T-helper 1 cell treated with Interleukin-12 subunit alpha and Interleukin-12 subunit beta and Interleukin-4 antibody, amounts not matched to agents 30 ng/mL and 1 ng/mL, for 36 hours (primary cell): ENCODE measurements at regions not wholly inside any gene's neighbourhood (a gene's known extent, or its start where the extent isn't known, plus 50 kb on each side); places are given as distances from the start of the nearest gene placed in this dataset.

Source experiments
- intact Hi-C: fragments of 100-400 bp; cut with micrococcal nuclease; formaldehyde crosslinking; loops from one replicate; pipeline ENCODE4 v1.15.1; 2024

GRCh38 chr13:75061909-75062308 is 420.1 kb downstream of the TBC1D4 start:
- intact Hi-C loops, result no loop called here

GRCh38 chr13:75055296-75055695 is 426.7 kb downstream of the TBC1D4 start:
- intact Hi-C loops, result no loop called here

- intact Hi-C loops, result no loop called here
These were observed 429.4 kb downstream of the TBC1D4 start for GRCh38 chr13:75052616-75053015.

GRCh38 chr13:75050419-75051046 is 431.4 kb downstream of the TBC1D4 start:
- intact Hi-C loops, result no loop called here

- intact Hi-C loops, result no loop called here
These were observed 432.1 kb downstream of the TBC1D4 start for GRCh38 chr13:75049735-75050335.

- intact Hi-C loops, result no loop called here
These were observed 439.2 kb downstream of the TBC1D4 start for GRCh38 chr13:75042807-75043206.

- intact Hi-C loops, result no loop called here
These were observed 443.4 kb downstream of the TBC1D4 start for GRCh38 chr13:75038393-75039113.

- intact Hi-C loops, result no loop called here
These were observed 456.0 kb downstream of the TBC1D4 start for GRCh38 chr13:75025956-75026355.

- intact Hi-C loops, result no loop called here
These were observed 457.4 kb downstream of the TBC1D4 start for GRCh38 chr13:75024602-75025001.

- intact Hi-C loops, result no loop called here
These were observed 458.4 kb downstream of the TBC1D4 start for GRCh38 chr13:75023609-75024008.

GRCh38 chr13:75021151-75021550 is 460.8 kb downstream of the TBC1D4 start:
- intact Hi-C loops, result no loop called here

GRCh38 chr13:75016225-75016624 is 465.7 kb downstream of the TBC1D4 start:
- intact Hi-C loops, result no loop called here

GRCh38 chr13:75013818-75014217 is 468.2 kb downstream of the TBC1D4 start:
- intact Hi-C loops, result no loop called here

- intact Hi-C loops, result no loop called here
These were observed 471.0 kb downstream of the TBC1D4 start for GRCh38 chr13:75010941-75011340.

GRCh38 chr13:75008926-75009325 is 473.0 kb downstream of the TBC1D4 start:
- intact Hi-C loops, result no loop called here

GRCh38 chr13:74990992-74991391 is 491.0 kb downstream of the TBC1D4 start:
- intact Hi-C loops, result no loop called here

GRCh38 chr13:74987124-74987690 is 494.8 kb downstream of the TBC1D4 start:
- intact Hi-C loops, result no loop called here

- intact Hi-C loops, result no loop called here
These were observed 495.4 kb downstream of the TBC1D4 start for GRCh38 chr13:74986609-74987008.

- intact Hi-C loops, result no loop called here
These were observed 502.3 kb downstream of the TBC1D4 start for GRCh38 chr13:74979703-74980102.

- intact Hi-C loops, result no loop called here
These were observed 503.4 kb downstream of the TBC1D4 start for GRCh38 chr13:74978591-74978990.

- intact Hi-C loops, result no loop called here
These were observed 504.5 kb downstream of the TBC1D4 start for GRCh38 chr13:74977498-74977897.

- intact Hi-C loops, result no loop called here
These were observed 506.9 kb downstream of the TBC1D4 start for GRCh38 chr13:74975111-74975510.
